WERI-Rb-1 (cell line): ENCODE measurements at regions not wholly inside any gene's neighbourhood (a gene's known extent, or its start where the extent isn't known, plus 50 kb on each side); places are given as distances from the start of the nearest gene placed in this dataset.
"Not testable (repeated sequence)": the region's sequence is repeated elsewhere in the genome, so short reads cannot be mapped to it uniquely, and the experiment has no call there.

Experiments used
- DNase-seq: peaks from one replicate; pipeline ENCODE4 v3.0.0-alpha.2; 2020
- H3K27ac ChIP-seq: fragments of 250-450 bp; sonication (Bioruptor Pico); 2 replicates; pipeline ENCODE4 v1.5.1; 2020; ENCODE audit warnings: mild to moderate bottlenecking, moderate library complexity
- H3K27me3 ChIP-seq: fragments of 250-450 bp; sonication (Bioruptor Pico); 2 replicates; pipeline ENCODE4 v1.5.1; 2021; ENCODE audit warnings: mild to moderate bottlenecking, low read depth, moderate library complexity; ENCODE audit not compliant: insufficient read depth, severe bottlenecking
- H3K36me3 ChIP-seq: fragments of 250-450 bp; sonication (Bioruptor Pico); 2 replicates; pipeline ENCODE4 v1.5.1; 2020; ENCODE audit warnings: mild to moderate bottlenecking, moderate library complexity
- H3K4me3 ChIP-seq: 2 replicates; pipeline ENCODE4 v1.5.1; 2011; ENCODE audit warnings: low read depth, mild to moderate bottlenecking, control low read depth, low read length
- H3K9me3 ChIP-seq: fragments of 250-450 bp; sonication (Bioruptor Pico); 2 replicates; pipeline ENCODE4 v1.5.1; 2021; ENCODE audit warnings: mild to moderate bottlenecking, moderate library complexity; ENCODE audit not compliant: severe bottlenecking
- TF ChIP-seq, protein P1 (sequence below): IDR thresholded peaks from 2 replicates; pipeline ENCODE4 v1.5.1; 2011; ENCODE audit warnings: low read depth, mild to moderate bottlenecking, control low read depth, inconsistent platforms, low read length

DNA sequence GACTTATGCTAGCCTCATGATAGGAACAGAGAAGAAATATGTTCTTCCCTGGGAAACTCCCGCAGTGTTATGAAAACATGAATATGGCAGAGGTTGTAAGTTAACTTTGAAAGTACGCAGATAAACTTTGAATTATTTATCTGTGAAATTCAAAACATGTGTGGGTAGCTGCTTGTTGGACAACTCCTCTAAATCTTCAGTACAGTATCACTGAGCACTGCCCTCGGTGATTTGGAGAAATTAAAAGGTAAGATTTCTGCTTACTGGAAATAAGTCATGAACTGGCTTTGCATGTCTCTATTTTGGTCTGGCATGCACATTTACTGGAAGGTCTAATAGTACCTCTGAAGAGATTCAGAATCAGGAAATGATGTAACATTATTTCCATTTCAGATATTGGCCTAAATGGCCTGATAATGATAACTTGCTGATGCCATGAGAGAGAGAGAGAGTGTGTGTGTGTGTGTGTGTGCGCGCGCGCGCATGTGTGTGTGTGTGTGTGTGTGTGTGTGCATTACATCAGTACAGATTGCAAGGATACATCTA lies 1441.9 kb upstream of the FLRT2 start:
- H3K9me3 ChIP-seq, result no peaks in the 10 kb centered on the region
- H3K4me3 ChIP-seq, result no peak overlapping the region
- TF ChIP-seq, protein P1, sequence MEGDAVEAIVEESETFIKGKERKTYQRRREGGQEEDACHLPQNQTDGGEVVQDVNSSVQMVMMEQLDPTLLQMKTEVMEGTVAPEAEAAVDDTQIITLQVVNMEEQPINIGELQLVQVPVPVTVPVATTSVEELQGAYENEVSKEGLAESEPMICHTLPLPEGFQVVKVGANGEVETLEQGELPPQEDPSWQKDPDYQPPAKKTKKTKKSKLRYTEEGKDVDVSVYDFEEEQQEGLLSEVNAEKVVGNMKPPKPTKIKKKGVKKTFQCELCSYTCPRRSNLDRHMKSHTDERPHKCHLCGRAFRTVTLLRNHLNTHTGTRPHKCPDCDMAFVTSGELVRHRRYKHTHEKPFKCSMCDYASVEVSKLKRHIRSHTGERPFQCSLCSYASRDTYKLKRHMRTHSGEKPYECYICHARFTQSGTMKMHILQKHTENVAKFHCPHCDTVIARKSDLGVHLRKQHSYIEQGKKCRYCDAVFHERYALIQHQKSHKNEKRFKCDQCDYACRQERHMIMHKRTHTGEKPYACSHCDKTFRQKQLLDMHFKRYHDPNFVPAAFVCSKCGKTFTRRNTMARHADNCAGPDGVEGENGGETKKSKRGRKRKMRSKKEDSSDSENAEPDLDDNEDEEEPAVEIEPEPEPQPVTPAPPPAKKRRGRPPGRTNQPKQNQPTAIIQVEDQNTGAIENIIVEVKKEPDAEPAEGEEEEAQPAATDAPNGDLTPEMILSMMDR, result no peak
- no peak overlapping the region for H3K27ac ChIP-seq
- no peaks in the 10 kb centered on the region for H3K27me3 ChIP-seq
- no peaks in the 10 kb centered on the region for H3K36me3 ChIP-seq
- no peak for DNase-seq

DNA sequence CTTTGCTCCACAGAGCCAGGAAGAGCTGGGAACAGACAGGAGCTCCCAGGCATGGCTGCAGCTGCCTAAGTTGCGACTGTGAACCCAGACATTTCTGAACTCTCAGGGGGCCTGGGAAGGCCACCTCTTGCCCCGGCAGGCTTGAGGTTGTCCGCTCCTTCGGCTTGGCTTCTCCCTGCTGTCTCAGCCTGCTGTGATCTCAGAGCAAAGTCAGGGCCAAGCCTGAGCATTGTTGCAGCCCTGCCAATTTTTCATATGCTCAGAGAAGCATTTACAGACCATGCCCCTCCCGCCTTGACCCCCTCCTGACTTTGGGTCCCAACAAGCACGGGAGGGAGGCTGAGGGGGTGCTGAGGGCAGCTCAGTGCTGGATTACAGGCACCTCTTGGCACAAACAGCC lies 1439.1 kb upstream of the FLRT2 start:
- TF ChIP-seq, protein P1, result no peak
- no peaks in the 10 kb centered on the region for H3K9me3 ChIP-seq
- no peak for DNase-seq

DNA sequence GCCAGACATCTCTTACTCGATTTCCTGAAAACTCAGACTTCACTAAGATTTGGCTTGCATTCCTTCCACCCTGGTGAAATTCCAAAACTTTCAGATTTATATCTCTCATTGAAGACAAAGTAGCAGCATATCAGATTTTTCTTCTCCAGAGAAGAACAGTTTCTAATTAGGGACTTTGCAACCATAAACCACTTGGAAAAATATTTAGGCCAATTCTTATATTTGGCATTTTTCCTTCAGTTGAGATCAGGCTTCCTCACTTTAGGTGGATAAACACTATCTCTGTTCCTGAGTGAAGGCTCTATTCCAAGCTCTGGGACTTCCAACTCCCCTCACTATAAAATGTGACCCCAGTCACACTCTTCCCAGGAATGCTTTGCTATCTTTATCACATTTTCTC lies 1434.3 kb upstream of the FLRT2 start:
- TF ChIP-seq, protein P1, result no peak
- H3K27ac ChIP-seq, result no peak overlapping the region
- no peak for DNase-seq
- no peaks in the 10 kb centered on the region for H3K27me3 ChIP-seq
- no peak overlapping the region for H3K4me3 ChIP-seq
- no peaks in the 10 kb centered on the region for H3K9me3 ChIP-seq
- H3K36me3 ChIP-seq, result no peaks in the 10 kb centered on the region

More for the DNA sequence above, 1439.1 kb upstream of the FLRT2 start:
- Histone ChIP-seq H3K4me3 (no peak overlapping the region), H3K27ac (no peak overlapping the region), H3K36me3 (no peaks in the 10 kb centered on the region), H3K27me3 (no peaks in the 10 kb centered on the region)

- Histone ChIP-seq H3K9me3 (no peaks in the 10 kb centered on the region), H3K27ac (no peak overlapping the region), H3K4me3 (no peak overlapping the region), H3K27me3 (no peaks in the 10 kb centered on the region), H3K36me3 (no peaks in the 10 kb centered on the region)
- DNase-seq, result no peak
- TF ChIP-seq, protein P1, result no peak
Observed at GRCh38 chr14:84098261-84098660, 1431.7 kb upstream of the FLRT2 start.

- H3K4me3 ChIP-seq, H3K36me3 ChIP-seq, H3K9me3 ChIP-seq, H3K27ac ChIP-seq, H3K27me3 ChIP-seq, DNase-seq: not testable (repeated sequence)
Observed at GRCh38 chr14:84099560-84099959, 1430.4 kb upstream of the FLRT2 start.

- H3K36me3 ChIP-seq, result no peaks in the 10 kb centered on the region
- no peak overlapping the region for H3K27ac ChIP-seq
- H3K9me3 ChIP-seq, result no peaks in the 10 kb centered on the region
- H3K27me3 ChIP-seq, result no peaks in the 10 kb centered on the region
- no peak overlapping the region for H3K4me3 ChIP-seq
- no peak for DNase-seq
- TF ChIP-seq, protein P1, result no peak
Observed at GRCh38 chr14:84107835-84108343, 1422.1 kb upstream of the FLRT2 start.
